ENCODE measurements at regions not wholly inside any gene's neighbourhood (a gene's known extent, or its start where the extent isn't known, plus 50 kb on each side); places are given as distances from the start of the nearest gene placed in this dataset.

DNA sequence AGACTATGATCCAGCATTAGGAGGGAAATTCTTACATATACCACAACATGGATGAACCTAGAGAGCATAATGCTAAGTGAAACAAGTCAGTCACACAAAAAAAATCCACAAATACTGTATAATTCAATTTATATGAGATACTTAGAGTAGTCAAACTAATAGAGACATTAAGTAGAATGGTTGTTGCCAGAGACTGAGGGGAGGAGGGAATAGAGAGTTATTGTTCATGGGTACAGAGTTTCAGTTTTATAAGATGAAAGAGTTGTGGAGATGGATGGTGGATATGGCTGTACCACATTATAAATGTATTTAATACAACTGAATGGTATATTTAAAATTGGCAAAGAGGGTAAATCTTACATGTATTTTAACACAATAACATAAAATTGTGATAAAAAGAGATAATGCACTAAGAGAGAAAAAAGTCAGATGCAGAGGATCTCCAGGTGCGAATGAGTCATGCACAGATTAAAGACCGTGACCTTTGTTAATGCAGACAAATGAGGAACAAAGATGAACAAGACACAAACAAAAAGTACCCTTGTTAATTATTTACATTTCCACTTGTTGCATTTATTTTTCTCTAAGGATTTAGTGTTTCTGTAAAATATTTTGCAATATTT, 541.7 kb upstream of the MEX3C start:
- no peaks in the 10 kb centered on the region for H3K4me1 Mint-ChIP-seq (ENCODE audit: low read depth)
- no peak overlapping the region for H3K27ac Mint-ChIP-seq (ENCODE audit: unreplicated experiment)
- H3K4me3 Mint-ChIP-seq (ENCODE audit: unreplicated experiment) = no peak overlapping the region
- no peaks in the 10 kb centered on the region for H3K36me3 Mint-ChIP-seq (ENCODE audit: low read depth)
- H3K9me3 Mint-ChIP-seq (ENCODE audit: low read depth) = peaks cover 13% of the 10 kb centered on the region
- no peak for TF ChIP-seq CTCF (IDR thresholded peaks at IDR 0.05)
- no peaks in the 10 kb centered on the region for H3K27me3 Mint-ChIP-seq (ENCODE audit: low read depth)
- no peak for DNase-seq (ENCODE audit: low spot score)

- no peak for TF ChIP-seq CTCF (IDR thresholded peaks at IDR 0.05)
- DNase-seq (ENCODE audit: low spot score) = no peak
- Mint-ChIP-seq H3K27me3 (ENCODE audit: low read depth) (peaks cover 5% of the 10 kb centered on the region), H3K4me3 (ENCODE audit: unreplicated experiment) (no peak overlapping the region), H3K36me3 (ENCODE audit: low read depth) (no peaks in the 10 kb centered on the region), H3K4me1 (ENCODE audit: low read depth) (no peaks in the 10 kb centered on the region), H3K9me3 (ENCODE audit: low read depth) (no peaks in the 10 kb centered on the region), H3K27ac (ENCODE audit: unreplicated experiment) (no peak overlapping the region)
Observed at GRCh38 chr18:51751901-51752300, 554.4 kb upstream of the MEX3C start.

DNA sequence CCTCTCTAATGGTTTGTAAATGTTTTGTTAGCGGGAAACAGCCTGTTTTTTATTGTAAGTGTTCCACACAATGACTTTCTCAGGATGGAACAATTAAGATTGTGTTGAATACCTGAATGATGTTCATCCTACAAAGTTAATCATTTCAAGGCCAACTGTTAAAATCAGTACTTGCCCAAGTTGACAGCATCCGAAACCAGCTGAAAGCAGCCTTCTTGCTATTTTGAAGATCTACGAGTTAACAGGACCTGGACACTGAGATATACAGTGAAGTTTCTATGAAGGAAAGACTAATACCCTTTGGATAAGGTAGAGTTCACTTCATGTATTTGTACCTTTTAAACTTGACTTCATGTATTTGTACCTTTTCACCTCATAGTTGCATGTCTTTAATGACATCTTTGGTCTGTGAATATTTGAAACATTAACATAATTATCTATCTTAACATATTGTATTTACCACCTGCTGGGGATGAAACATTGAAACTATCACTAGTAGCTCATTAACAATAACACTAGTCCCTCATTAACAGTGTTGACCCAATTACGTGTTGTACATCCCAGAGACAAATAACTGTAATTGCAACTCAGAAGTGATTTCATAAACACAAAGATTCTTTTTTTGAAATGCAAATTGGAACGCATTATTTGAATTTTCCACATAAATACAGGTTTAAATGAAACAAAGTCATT, 556.0 kb upstream of the MEX3C start:
- Mint-ChIP-seq H3K27me3 (ENCODE audit: low read depth) (peaks cover 7% of the 10 kb centered on the region), H3K27ac (ENCODE audit: unreplicated experiment) (no peak overlapping the region), H3K9me3 (ENCODE audit: low read depth) (no peaks in the 10 kb centered on the region), H3K36me3 (ENCODE audit: low read depth) (no peaks in the 10 kb centered on the region), H3K4me3 (ENCODE audit: unreplicated experiment) (no peak overlapping the region), H3K4me1 (ENCODE audit: low read depth) (no peaks in the 10 kb centered on the region)
- DNase-seq (ENCODE audit: low spot score) = no peak
- TF ChIP-seq CTCF (IDR thresholded peaks at IDR 0.05) = no peak

DNA sequence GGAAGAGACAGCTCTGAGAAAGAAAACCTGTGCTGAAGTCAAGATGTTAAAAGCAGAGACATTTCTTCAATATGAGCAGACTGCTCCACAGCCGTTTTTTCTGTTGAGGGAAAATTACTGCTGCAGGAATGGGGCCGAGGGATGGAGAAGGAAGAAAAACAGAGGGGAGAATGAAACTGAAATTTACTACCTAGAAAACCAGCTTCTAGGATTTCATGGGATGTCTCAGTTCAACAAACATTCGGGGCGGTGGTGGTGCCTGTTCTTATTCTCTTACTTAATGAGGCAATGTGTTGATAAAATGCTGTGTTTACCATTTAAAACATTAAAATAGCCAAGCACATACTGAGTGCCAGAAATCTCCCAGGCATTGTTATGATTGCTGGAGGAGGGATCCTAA, 557.1 kb upstream of the MEX3C start:
- H3K9me3 Mint-ChIP-seq (ENCODE audit: low read depth) = no peaks in the 10 kb centered on the region
- DNase-seq (ENCODE audit: low spot score) = no peak

More for the DNA sequence above, 557.1 kb upstream of the MEX3C start:
- H3K27me3 Mint-ChIP-seq (ENCODE audit: low read depth) = peaks cover 7% of the 10 kb centered on the region
- no peak overlapping the region for H3K27ac Mint-ChIP-seq (ENCODE audit: unreplicated experiment)
- TF ChIP-seq CTCF (IDR thresholded peaks at IDR 0.05) = no peak
- H3K36me3 Mint-ChIP-seq (ENCODE audit: low read depth) = no peaks in the 10 kb centered on the region
- H3K4me3 Mint-ChIP-seq (ENCODE audit: unreplicated experiment) = no peak overlapping the region
- no peaks in the 10 kb centered on the region for H3K4me1 Mint-ChIP-seq (ENCODE audit: low read depth)
